C4-2B (cell line): ENCODE measurements at regions not wholly inside any gene's neighbourhood (a gene's known extent, or its start where the extent isn't known, plus 50 kb on each side); places are given as distances from the start of the nearest gene placed in this dataset.

Source experiments
- CTCF ChIP-seq: fragments of 450-650 bp; conservative IDR thresholded peaks from 2 replicates; pipeline ENCODE4 v1.5.1; 2017; ENCODE audit warnings: mild to moderate bottlenecking
- ZFX ChIP-seq: fragments of 450-650 bp; IDR thresholded peaks from 2 replicates; pipeline ENCODE4 v1.6.1; 2017

DNA sequence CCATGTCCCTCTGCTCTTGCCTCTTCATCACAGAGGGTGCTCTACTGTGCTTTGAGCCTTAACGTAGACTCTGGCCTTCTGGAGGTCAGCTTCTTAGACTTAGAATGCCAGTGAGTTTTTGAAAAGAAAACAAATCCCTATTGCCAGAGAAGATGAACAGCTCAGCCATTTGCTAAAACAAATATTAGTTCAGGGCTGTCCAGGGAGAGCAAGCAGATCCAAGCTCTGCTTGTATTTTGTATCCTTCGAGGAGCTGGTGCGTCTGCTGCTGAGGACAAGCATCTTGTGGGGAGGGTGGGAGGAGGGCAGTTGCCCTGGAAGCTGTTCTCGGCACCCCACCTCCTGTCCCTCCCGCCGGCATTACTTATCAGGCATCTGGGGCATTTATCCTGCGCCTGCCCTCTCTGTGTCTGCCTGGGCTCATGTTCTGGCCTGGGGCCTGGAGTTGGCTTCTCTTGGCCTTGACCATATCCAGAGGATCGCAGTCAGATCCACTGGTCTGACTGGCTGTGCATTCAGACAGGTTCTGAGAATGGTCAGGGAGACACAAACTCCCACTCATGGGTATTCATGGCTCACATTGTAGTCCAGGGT, 173.1 kb upstream of the NLRP1 start:
- TF ChIP-seq CTCF (no peak), ZFX (no peak)
